ENCODE measurements at regions not wholly inside any gene's neighbourhood (a gene's known extent, or its start where the extent isn't known, plus 50 kb on each side); places are given as distances from the start of the nearest gene placed in this dataset.

DNA sequence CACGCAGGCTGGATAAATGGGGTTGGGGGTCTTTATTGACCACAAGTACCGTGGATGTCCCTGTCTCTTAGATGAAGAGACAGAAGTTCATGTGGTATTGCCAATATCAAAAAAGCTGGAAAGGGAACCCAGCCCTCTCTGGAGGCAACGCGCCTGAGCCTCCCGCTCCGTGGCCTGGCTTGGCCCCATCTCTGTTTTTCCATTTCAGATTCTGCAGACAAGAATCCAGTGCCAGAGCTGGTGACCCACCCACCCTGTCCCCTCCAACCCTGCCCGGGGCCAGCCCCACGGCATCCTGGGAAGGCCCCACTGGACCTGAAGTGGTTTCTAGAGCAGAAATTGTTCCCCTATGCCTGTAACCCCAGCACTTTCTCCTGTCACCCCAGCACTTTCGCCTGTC is 57.7 kb downstream of the PTPRS start:
- no peak for TF ChIP-seq EP300 (conservative IDR thresholded peaks at IDR 0.05; ENCODE audit: poor library complexity, severe bottlenecking)
- TF ChIP-seq, protein P1, sequence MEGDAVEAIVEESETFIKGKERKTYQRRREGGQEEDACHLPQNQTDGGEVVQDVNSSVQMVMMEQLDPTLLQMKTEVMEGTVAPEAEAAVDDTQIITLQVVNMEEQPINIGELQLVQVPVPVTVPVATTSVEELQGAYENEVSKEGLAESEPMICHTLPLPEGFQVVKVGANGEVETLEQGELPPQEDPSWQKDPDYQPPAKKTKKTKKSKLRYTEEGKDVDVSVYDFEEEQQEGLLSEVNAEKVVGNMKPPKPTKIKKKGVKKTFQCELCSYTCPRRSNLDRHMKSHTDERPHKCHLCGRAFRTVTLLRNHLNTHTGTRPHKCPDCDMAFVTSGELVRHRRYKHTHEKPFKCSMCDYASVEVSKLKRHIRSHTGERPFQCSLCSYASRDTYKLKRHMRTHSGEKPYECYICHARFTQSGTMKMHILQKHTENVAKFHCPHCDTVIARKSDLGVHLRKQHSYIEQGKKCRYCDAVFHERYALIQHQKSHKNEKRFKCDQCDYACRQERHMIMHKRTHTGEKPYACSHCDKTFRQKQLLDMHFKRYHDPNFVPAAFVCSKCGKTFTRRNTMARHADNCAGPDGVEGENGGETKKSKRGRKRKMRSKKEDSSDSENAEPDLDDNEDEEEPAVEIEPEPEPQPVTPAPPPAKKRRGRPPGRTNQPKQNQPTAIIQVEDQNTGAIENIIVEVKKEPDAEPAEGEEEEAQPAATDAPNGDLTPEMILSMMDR (IDR thresholded peaks at IDR 0.05; ENCODE audit: poor library complexity, severe bottlenecking): no peak
- no peak for TF ChIP-seq POLR2AphosphoS5 (IDR thresholded peaks at IDR 0.05)
